Central memory CD4-positive, alpha-beta T cell (primary cell): ENCODE measurements at regions not wholly inside any gene's neighbourhood (a gene's known extent, or its start where the extent isn't known, plus 50 kb on each side); places are given as distances from the start of the nearest gene placed in this dataset.

ENCODE experiments used
- DNase-seq: peaks from one replicate; pipeline ENCODE4 v3.0.0; 2022

DNA sequence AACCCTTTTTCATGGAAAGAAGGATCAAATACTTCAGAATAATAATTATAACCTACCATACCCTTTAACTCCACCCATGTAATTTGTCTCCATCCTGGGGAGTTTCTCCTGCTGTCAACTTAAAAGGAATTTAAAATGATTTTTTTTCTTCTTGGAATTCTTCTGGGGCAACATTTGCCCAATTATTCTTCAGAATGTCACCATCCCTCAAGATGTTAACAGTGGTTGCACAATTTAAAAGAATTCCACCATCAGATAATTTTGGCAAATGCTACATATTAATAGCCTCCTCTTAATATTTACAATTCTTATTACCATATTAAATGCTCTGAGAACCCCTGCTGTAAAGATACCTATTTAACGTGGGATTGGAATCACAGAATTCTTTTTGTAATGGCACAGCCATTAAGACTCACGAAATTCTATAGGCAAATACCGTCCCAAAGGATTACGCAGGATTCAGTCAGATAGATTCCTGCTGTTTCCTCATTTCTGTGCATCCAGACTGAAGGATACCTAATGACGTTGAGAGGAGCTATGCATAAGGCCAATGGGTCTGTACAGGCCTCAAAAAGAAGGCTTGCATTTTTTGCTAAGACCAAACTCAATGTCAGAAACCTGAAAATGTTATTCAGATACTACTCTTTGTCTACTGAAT, 177.5 kb downstream of the DAD1 start:
- no peak for DNase-seq

DNA sequence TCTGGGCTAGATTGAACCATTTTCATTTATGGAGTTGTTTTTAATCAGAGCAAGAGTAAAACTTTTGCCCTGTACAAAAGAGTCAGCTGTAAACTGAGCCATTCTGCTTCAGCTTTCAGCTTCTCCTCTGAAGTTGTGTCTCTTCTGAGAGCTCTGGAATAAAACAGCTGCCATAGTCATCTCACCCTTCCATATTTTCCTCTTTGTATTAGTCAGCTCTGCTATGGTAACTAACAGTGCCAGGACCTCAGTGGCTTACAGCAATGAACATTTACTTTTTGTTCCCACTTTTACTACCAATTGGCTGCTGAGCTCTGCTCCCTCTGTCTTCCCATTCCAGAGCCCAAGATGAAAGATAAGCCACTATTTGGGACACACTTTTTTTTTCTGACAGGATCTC, 178.5 kb downstream of the DAD1 start:
- no peak for DNase-seq

DNA sequence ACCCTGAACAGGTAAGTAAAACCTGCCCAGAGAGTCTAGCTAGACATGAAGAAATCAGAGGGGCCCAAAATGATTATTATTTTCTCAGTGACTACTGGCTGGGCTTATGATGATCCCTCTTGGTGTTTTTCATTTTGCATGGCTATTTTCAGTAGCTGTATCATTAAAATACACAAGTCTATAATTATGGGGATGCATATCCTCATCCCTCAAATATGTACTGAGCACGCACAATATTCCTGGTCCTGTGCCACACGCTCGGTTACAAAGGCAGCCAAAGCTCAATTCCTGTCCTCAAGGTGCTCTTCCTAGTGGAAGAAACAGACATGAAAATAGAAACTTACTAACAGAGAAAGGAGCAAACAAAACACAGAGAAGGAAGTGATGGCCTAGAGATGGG, 180.0 kb downstream of the DAD1 start:
- DNase-seq = no peak

DNA sequence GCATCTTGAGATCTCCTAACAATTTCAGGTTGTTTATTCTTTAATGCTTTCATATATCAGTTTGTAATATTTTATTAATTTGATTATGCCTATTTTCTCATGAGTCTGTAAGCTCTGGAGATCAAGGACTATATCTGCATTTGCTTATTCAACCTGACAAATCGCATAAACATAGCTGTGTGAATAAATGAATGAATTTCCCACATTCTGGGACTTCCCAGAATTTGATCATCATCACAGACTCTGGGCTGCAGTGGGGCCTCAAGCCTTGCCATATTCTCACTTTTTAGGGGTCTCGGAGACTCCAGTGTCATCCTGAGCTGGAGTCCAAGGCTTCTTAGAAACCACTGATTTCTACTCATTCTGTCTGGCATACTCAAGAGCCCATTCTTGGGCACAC, 180.5 kb downstream of the DAD1 start:
- no peak for DNase-seq

DNA sequence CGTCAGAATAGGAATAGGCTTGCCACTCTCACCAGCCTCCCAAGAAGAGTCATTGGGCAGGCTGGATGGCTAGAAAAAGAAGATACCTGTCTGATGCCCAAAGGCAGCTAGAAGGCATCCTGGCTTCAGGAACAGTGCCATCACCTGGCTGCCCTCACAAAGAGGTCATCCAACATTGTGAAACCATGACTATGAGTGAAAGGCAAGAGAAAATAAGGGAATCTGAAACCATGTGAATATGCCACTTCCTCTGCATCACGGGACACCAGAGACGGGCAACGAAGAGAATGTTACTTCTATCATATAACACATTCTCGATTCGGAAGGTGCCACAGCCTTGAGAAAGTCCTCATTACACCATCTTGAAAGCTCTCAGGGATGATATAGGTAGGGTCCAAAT, 182.0 kb downstream of the DAD1 start:
- DNase-seq = no peak

DNA sequence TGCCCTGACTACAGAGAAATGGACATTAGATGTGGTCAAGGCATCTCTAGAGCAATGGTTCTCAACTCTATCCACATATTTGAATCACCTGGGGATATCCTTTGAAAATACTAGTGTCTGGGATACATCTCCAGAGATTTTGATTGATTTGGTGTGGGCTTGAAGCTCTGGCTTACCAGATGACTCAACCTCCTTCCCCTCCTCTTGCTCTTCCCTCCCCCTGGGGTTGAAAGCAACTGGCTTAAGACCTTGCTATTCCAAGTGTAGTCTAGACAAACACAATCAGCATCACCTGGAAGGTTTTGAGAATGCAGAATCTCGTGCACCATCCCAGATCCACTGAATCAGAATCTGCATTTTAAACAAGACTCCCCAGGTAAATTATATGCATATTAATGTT, 183.8 kb downstream of the DAD1 start:
- no peak for DNase-seq

DNA sequence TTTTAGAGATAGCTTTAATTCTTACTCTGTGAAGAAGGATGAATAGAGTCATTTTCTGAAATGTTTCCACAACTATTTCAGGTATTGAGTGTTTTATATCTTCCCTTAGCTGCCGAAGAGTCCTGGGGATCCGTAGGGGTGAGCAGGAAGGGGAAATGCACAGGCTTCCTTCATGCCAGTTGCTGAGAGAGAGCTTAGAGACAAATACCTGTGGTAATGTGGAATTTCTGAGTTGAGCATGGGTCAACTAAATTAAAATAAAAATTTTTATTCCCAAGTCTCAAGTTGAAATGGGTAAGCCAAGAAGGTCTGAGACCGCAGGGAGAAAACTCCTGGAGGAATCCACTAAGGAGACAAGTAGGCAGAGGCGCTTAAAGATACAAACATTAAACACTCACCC, 185.7 kb downstream of the DAD1 start:
- DNase-seq = no peak

DNA sequence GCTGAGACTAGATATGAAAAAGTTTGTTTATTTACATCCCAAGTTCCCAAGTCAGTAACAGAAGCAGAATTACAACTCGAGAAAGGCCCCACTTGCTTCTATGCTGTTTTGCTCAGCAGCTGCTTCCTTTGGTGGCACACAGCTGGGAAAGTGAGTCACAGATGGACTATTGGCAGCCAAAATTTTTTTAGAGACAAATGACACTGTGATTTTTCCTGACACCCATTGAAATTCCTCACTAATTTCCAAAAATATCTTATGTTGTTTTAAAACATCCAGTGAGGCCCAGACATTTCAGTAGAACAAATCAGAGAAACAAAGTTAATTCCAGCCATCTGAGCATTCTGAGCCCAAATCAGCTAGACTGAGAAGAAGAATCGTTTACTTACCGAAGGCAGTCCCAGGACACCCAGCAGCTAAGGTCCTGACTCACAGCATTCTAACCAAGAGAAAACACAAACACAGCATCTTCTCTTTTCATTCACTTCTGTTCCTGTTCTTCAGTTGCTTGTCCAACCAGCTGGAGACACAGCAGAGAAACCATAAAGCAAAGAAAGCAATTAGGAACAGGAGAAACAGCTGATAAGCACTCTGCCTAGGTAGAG, 188.3 kb downstream of the DAD1 start:
- DNase-seq = no peak

DNA sequence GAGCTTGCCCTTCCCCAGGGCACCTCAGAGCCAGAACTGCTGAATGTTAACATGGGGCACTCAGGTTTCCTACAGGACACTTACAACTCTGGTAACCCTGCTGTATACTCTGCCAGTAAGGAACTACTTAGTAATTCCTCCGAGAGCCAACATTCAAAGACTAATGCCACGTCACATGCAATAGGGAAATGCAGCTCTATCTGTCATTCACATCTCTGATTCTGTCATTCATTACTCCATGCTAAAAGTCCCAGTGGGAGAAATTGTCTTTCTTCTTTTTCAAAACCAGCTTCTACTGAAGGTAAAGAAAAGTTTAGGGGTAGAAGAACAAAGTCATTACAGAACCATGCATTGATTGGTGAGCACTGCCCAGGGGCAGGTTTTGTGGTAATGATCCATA, 189.2 kb downstream of the DAD1 start:
- no peak for DNase-seq

DNA sequence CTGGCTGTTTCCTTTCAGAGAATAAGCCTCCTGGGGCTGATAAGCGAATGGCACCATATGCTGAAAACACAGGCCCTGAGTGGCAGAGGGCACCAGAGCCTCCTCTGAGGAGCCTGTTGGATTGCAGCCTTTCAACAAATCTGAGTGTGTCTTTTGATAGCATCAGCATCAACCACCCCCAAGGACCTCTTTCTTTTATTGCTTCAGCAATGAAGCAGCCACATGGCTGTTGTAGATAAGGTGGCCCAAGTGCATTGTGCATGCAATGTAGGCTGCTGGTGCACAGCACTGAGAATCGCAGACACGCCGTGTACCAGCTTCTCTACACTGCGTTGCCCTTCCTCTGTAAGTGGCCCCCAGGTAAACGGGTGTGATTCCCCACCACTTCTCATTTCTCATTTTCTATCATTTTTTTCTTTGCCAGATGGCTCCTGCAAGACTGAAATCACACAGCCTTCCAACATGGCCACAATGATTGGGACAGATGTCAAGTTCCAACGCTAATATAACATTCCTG, 191.7 kb downstream of the DAD1 start:
- no peak for DNase-seq

DNA sequence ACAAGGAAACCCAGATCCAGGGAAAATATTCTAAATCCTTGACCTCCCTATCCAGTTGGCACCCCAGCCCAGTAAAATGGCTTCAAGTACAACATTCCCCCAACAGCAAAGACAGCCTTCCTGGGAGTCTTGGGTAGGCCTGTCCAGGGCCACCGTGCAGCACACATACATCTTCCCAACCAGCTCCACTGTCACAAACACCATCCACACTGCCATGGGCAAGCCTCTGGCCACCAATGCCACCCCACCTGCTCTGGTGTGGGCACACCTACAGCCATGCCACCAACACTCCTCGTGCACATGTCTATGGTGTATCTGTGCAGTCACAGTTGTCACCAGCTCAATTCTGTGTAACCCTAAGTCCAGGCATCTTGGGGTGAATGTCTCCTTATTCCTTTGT, 193.2 kb downstream of the DAD1 start:
- DNase-seq = no peak

DNA sequence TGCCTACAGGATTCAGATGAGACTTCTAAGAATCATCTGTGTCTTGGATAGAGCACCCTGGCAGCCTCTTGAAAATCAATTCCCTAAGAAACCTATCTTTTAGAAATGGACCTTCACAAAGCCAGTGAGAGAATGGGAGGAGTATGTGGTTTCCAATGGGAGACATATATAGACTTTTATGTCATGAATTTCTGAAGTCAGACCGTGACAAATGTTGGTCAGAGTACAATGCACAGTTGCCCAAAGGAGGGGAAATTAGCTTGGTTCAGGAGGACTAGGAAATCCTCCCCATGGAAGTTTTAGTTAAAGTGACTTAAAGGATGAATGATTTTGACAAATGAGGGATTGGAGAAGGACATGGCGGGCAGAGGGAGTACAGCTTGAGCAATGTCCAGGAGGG, 194.4 kb downstream of the DAD1 start:
- DNase-seq = no peak

DNA sequence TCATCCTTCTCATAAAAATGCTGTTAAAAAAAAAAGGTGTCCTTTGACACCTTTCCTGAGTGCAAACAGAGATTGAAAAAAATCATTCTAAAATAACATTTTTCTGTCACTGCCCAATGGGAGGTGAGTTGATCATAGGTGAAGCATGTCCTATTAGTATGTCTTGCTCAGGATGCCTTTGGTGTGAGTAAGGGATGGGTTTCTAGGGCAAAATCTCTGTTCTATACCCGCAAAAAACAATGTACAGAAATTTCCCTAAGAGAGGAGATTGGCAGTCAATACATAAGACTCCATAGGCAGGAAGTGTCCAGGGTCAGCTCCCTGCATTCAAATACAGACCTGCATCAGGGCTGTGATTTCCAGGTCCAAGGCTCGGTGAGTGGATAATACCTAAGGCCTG, 195.2 kb downstream of the DAD1 start:
- DNase-seq = no peak

DNA sequence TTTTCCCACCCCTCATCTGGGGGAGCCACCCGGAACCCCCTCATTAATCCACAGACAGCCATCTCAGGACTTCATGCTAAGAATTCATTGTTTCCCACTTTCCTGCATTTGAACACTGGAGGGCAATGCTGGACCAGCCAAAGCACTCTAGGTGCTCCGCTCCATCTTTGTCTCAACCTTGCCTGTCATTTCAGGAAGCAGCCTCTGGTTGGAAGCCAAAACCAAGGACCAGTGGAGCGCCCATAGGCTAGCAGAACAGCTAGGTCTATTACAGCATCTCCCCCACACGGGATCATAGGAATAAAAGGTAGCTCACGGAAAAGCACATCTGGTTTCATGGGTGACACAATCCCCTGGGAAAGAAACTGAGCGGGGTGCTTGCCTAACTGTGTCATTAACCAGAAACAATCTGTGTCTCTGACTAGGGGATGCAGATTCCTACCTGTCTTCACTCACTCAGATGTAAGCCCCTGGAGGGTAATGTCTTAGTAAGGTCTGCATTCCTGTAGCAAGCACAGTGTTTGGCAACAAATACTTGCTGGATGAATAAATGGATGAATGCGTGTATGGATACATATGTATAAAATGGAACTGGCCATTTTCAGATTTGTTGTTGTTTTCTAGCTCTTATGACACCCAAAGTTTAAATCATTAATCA, 197.0 kb downstream of the DAD1 start:
- no peak for DNase-seq

DNA sequence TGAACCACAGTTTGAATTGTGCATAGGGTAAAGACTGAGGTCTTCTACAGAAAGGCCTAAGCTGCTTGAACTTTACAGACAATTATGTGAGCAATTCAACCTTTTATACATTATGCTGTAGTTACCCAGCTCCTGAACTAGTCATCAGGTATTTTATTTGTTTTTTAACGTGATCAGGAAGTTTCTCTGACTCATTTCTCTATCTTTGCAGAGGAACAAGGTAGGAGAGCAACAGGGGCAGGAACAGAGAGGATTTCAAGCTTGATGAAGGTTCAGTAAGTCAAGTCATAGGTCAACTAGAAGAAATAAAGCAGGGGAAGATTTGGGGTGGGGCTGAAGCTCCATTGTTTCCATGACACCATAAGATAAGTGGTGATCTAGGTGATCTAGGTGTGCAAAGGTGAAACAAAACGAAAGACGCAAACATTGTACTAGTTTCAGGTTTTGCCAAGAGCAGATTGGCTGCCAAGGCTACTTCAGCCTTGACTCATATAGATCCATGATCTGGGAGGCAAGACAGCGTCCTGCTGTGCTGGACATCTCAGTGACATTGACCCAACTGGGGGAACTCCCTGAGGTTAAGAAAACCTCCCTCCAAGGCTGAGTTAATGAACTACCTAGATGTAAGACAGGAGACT, 198.1 kb downstream of the DAD1 start:
- no peak for DNase-seq

DNA sequence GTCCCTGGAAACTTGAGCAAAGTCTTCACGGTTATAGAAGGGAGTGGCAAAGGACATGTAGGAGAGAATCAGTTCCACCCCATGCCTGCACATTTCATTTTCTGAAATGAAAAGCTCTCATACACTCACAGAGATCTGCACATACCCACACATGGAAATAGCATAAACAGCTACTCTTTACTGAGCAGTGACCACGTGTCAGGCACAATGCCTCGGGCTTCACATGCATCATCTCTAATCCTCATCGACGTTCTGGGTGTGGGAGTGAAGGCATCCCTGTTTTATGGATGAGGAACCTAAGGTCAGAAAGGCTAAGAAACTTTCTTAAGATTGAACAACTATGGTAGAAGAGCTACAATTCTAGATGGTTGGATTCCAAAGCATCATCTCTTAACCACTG, 198.8 kb downstream of the DAD1 start:
- no peak for DNase-seq

DNA sequence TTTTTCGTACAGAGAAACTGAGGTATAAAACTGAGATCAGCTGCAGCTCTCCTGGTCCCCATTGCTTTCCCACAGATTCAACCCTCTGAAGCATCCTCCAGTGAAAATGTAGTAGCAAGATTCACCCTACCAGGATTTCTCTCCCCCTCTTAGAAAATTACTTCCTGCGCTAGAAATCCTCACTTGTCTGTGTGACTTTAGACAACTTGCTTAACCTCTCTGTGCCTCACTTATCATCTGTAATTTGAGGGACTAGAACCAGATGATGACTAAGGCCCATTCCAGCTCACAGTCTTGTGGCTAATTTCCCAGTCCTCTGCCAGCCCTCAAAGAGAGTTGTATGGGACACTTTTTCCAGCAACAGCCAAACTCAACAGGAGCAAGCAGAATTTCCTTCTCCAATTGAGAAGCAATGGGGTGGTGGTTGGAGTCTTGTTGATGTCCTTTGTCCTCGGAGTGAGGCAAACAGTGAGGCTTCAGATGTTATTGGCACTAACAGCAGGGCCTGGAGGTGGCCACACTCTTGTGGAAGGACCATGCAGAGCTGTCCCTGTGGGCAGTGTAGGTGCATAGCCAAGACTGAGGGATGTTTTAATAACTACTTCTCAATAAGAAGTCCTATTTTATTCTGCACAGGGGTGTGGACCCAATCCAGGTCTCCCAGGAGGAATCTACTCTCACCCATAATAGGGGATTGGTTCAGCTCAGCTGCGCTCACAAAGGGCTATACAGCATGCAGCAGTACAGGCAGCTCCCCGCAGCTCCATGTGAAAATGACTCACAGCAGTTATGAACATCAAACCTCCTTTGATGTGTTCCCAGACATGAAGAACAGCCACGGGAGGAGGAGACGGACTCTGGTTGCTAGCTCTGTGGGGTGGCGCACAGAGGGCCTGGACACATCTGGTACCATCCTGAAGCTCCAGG, 200.1 kb downstream of the DAD1 start:
- no peak for DNase-seq

DNA sequence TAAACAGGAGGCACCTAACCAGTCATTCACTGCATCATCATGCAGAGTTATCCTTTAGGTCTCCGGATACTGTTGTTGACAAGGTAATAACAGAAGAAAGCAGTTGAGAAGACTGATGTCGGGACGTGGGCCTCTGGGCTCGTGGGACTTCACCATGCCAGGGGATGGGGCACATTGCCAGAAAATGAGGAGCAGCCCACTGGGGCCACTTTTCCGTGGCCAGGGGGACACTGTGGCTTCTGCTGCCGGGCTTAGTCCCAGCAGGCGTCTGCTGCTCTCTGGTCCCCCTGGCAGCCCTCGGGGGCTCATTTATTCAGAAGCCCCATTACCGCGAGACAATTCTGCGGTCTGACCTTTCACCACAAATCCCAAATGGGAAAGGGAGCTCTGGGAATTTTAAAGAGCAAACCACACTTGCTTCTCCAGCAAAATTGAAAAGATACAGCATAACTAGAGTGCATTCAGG, 201.2 kb downstream of the DAD1 start:
- DNase-seq = no peak

DNA sequence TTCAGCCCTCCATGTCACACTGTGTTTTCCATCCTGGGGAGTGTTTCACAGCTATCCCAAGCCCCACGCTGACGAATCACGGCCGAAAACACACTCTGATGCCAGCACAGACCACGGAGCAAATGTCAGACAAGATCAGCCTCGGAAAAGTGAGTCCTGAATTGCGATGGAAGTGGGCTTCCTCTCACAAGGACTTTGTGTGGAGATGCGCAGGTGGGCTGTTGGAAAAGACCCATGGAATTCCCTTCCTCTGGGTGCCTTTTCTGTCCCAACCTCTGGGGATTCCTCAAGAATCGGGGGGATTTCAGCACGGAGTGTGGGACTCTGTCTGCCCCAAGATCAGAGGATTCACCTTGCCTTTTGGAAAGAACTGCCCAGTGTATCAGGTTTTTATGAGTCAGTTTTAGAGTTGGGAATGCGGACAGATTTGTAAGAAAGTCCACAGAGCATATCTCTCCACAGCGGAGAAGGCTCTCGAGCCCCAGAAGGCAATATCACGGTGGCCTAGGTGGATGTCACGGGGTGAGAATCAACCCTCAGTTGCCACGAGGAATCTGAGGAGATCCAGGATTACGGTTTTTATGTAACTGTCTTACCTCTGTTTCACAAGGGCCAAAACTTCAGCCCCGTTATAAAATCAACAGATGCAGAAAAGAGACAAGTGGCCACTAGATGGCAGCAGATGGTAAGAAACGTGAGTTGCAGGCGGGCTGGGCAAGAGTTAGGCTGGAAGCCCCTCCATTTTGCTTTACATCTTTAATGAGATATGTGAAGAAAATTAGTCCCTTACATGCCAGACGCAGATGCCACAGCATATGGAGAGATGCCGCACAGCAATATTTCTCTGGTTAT, 201.9 kb downstream of the DAD1 start:
- DNase-seq = no peak

DNA sequence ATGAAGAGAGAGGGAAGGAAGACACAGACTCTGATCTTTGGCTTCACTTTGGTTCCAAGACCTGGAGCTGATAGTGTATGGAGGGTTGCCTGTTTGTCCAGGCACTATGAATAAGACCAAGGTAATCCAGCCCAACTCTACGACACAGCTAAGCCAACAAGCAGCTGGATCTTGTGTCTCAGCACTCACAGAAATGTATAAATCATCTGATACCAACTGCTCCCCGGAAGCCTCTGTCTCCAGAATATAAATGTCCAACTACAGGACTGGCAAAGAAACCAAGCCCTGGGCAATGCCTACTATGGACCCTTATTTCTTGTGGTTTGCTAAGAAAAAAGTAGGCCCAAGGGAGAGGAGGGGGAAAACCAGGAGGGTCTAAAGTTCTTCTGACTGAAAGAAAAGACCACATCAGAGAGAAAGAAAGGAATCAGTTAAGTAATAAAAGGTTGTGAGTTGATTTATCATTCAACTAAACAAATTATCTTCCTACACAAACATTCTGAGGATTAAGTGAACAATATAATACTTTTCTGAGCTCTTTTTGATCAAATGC, 204.0 kb downstream of the DAD1 start:
- no peak for DNase-seq

DNA sequence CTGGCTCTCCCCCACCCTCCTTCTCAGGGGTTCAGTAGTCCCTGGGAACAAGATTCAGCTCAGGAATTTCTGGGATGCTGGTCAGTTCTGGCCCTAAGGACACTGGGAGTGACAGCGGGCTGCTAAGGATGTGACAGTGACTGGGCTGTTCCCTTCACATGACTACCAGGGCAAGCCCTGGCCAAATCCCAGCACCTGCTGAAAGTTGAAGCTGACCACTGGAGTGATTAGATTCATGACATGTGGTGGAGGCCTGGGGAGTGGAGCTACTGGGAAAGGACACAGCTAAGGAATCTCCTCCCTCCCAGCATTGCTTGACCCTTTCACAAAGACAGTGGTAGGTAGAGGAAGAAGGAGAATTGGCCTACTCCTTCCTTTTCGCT, 204.9 kb downstream of the DAD1 start:
- DNase-seq = no peak
